Kidney (tissue), 13 donors: ENCODE measurements at regions not wholly inside any gene's neighbourhood (a gene's known extent, or its start where the extent isn't known, plus 50 kb on each side); places are given as distances from the start of the nearest gene placed in this dataset.

Experiments
- DNase-seq, 5 donors: peaks; one replicate each; pipeline ENCODE4 v3.0.0-alpha.2; 2013 to 2020
- FAIRE-seq: peaks from 2 replicates; lab custom pipeline; 2012; peaks lifted over from hg19 to GRCh38; lab: Jason Lieb, UNC
- H3K27ac ChIP-seq, 2 donors: one replicate each; pipeline ENCODE4 v1.7.0; 2013; ENCODE audit warnings: low read depth in 2 of 2, low read length in 2 of 2, inconsistent platforms in 1 of 2
- H3K27me3 ChIP-seq: one replicate; pipeline ENCODE4 v1.7.1; 2013; ENCODE audit warnings: low read length, inconsistent platforms; ENCODE audit not compliant: control insufficient read depth, insufficient read depth
- H3K36me3 ChIP-seq, 3 donors: one replicate each; pipeline versions ENCODE4 v1.7.0 to v1.7.1; 2013; ENCODE audit warnings: low read length in 3 of 3, control low read depth in 1 of 3, inconsistent platforms in 1 of 3; ENCODE audit not compliant: insufficient read depth in 3 of 3, control insufficient read depth in 2 of 3
- H3K4me1 ChIP-seq, 3 donors: one replicate each; pipeline versions ENCODE4 v1.7.0 to v1.7.1; 2013; ENCODE audit warnings: low read length in 3 of 3, inconsistent platforms in 1 of 3, low read depth in 1 of 3; ENCODE audit not compliant: control insufficient read depth in 2 of 3, insufficient read depth in 2 of 3
- H3K4me3 ChIP-seq, 3 donors: one replicate each; pipeline versions ENCODE4 v1.7.0 to v1.8.1; 2013; ENCODE audit warnings: low read length in 3 of 3, control low read depth in 1 of 3, inconsistent platforms in 1 of 3
- H3K9ac ChIP-seq, 3 donors: one replicate each; pipeline versions ENCODE4 v1.7.0 to v1.7.1; 2013; ENCODE audit warnings: low read length in 3 of 3, control low read depth in 1 of 3, inconsistent platforms in 1 of 3
- H3K9me3 ChIP-seq, 3 donors: one replicate each; pipeline versions ENCODE4 v1.7.0 to v1.7.1; 2013; ENCODE audit warnings: low read length in 3 of 3, control low read depth in 1 of 3, inconsistent platforms in 1 of 3; ENCODE audit not compliant: control insufficient read depth in 2 of 3, insufficient read depth in 1 of 3
- intact Hi-C: fragments of 100-400 bp; cut with DNase I; formaldehyde crosslinking; loops from one replicate; pipeline ENCODE4 v1.11.1; 2022
- TF ChIP-seq, protein P1 (sequence below): IDR thresholded peaks from 3 replicates; pipeline ENCODE4 v1.5.1; 2012; ENCODE audit warnings: mild to moderate bottlenecking, moderate library complexity, borderline replicate concordance; ENCODE audit not compliant: insufficient read depth; ENCODE audit errors: extremely low read depth
- donor health status: control.
- donor health status: control.
- donor health status: control.
- donor health status: control.
- donor health status: control.
- donor health status: DM: yes; HTN: yes; CAD: no.
- donor health status: Normal renal cell carcinoma (clear cell type).

DNA sequence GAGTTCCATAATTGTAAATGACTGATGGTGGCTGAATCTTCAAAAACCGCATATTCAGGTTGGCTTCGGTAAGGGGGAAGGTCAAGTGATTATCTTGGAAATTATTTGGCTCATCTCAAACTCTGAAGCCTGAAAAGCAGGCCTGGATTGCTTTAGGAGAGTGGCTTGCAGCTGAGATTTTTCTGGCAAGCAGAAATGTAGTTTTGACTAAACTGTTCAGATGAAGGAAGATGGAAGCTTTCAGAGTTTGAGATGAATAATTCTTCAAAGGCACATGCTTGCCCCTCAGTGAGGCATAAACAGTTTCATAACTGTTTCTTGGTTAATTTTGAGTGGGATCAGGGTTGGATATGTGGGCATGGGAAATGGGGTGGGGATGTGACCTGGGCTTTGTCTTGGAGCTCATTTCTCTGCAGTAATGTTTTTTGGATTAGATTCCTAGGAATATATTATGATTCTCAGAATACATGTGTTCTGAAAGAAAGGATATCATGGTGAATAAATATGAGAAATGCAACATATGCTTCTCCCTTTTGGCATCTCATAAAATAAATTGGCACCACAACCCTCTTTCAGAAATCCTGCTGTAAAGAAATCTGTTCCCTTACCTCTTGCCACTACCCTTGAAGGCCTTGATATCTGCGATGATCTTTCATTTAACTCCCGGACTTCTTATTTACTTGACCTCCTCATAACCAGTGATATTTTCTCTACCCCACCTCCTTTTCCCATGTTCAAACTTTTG is 469.2 kb downstream of the ADRA2A start:
- Histone ChIP-seq H3K4me1 (no peaks in the 10 kb centered on the region), H3K36me3 (no peaks in the 10 kb centered on the region), H3K4me3 (no peak overlapping the region), H3K27ac (no peak overlapping the region), H3K9ac (no peak overlapping the region), H3K9me3 (no peaks in the 10 kb centered on the region), H3K27me3 (no peaks in the 10 kb centered on the region)
- no peak for FAIRE-seq
- intact Hi-C loops = no loop called here
- no peak for DNase-seq
- TF ChIP-seq, protein P1, sequence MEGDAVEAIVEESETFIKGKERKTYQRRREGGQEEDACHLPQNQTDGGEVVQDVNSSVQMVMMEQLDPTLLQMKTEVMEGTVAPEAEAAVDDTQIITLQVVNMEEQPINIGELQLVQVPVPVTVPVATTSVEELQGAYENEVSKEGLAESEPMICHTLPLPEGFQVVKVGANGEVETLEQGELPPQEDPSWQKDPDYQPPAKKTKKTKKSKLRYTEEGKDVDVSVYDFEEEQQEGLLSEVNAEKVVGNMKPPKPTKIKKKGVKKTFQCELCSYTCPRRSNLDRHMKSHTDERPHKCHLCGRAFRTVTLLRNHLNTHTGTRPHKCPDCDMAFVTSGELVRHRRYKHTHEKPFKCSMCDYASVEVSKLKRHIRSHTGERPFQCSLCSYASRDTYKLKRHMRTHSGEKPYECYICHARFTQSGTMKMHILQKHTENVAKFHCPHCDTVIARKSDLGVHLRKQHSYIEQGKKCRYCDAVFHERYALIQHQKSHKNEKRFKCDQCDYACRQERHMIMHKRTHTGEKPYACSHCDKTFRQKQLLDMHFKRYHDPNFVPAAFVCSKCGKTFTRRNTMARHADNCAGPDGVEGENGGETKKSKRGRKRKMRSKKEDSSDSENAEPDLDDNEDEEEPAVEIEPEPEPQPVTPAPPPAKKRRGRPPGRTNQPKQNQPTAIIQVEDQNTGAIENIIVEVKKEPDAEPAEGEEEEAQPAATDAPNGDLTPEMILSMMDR = no peak

DNA sequence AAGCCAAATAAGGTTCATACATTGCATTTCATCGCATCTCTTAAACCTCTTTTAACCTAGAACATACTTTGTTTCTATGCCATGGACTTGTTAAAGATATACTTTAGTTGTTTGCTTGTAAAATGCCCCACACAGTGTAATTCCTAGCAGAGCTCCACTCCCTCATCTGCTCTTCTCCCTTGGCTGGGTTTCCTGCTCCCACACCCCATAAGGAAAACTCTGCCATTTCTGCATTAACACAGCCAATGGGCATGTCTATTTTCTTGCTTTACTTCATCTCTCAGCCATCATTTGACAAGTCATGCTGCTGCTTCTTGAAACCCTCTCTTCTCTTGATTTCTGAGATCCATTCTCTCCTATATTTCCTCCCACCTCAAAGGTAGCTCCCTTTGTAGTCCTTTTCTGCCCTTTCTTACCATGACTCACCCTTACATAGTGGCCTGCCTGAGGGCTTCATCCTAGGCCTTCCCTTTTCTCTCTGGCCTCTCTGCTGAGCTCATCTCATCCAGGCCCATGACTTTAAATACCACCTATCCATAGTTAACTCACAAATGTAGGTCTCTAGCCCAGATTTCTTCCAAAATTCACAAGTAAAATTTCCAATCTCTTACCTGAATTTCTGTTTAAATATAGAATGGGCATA is 471.4 kb downstream of the ADRA2A start:
- intact Hi-C loops = no loop called here
- Histone ChIP-seq H3K9me3 (no peaks in the 10 kb centered on the region), H3K27ac (no peak overlapping the region), H3K36me3 (no peaks in the 10 kb centered on the region), H3K9ac (no peak overlapping the region), H3K4me3 (no peak overlapping the region), H3K4me1 (no peaks in the 10 kb centered on the region), H3K27me3 (no peaks in the 10 kb centered on the region)
- FAIRE-seq (no peak), DNase-seq (no peak)
- TF ChIP-seq, protein P1 = no peak

DNA sequence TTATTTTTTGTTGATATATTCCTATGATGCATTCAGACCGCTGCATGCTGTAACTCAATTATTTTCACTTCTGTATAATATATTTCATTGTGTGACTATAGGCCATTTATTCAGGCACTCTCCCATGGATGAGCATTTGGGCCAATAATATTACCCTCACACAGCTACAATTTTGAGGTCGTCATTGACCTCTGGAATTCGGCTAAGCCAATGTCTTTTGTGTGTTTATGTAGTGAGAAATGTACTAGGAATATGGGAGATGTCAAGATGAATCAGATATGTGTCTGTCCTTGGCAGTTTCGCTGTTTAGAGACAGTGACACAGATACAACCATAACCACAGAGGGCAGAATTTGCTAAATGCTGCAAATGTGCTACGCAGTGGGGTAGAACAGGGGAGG is 474.2 kb downstream of the ADRA2A start:
- Histone ChIP-seq H3K9ac (no peak overlapping the region), H3K4me3 (no peak overlapping the region), H3K27ac (no peak overlapping the region), H3K27me3 (no peaks in the 10 kb centered on the region), H3K4me1 (no peaks in the 10 kb centered on the region), H3K9me3 (no peaks in the 10 kb centered on the region), H3K36me3 (no peaks in the 10 kb centered on the region)
- no peak for FAIRE-seq
- DNase-seq = no peak
- TF ChIP-seq, protein P1 = no peak
- intact Hi-C loops = no loop called here
